HG03520 (cell line): ENCODE measurements at regions not wholly inside any gene's neighbourhood (a gene's known extent, or its start where the extent isn't known, plus 50 kb on each side); places are given as distances from the start of the nearest gene placed in this dataset.
"Not testable (repeated sequence)": the region's sequence is repeated elsewhere in the genome, so short reads cannot be mapped to it uniquely, and the experiment has no call there.

Experiments
- ATAC-seq: cut with Tn5 transposase; IDR thresholded peaks from one replicate; pipeline ENCODE4 v1.9.1; 2021; ENCODE audit warnings: mild to moderate bottlenecking, moderate library complexity; ENCODE audit not compliant: unreplicated experiment

GRCh38 chrX:63285375-63285774 lies 65.8 kb downstream of the SPIN4 start:
- ATAC-seq = no peak

- no peak for ATAC-seq
Observed at GRCh38 chrX:63284659-63285058, 66.5 kb downstream of the SPIN4 start.

GRCh38 chrX:63283348-63283747 lies 67.8 kb downstream of the SPIN4 start:
- no peak for ATAC-seq

- ATAC-seq = no peak
Observed at GRCh38 chrX:63282828-63283227, 68.3 kb downstream of the SPIN4 start.

- no peak for ATAC-seq
Observed at GRCh38 chrX:63282077-63282476, 69.1 kb downstream of the SPIN4 start.

- ATAC-seq = no peak
Observed at GRCh38 chrX:63281465-63281864, 69.7 kb downstream of the SPIN4 start.

- not testable (repeated sequence) for ATAC-seq
Observed at GRCh38 chrX:63277394-63277793, 73.7 kb downstream of the SPIN4 start.

GRCh38 chrX:63275127-63275526 lies 76.0 kb downstream of the SPIN4 start:
- peak; percentile 64 for ATAC-seq

- no peak for ATAC-seq
Observed at GRCh38 chrX:63270873-63271272, 80.3 kb downstream of the SPIN4 start.

GRCh38 chrX:63258144-63258543 lies 93.0 kb downstream of the SPIN4 start:
- ATAC-seq = no peak

GRCh38 chrX:63250253-63250868 lies 100.8 kb downstream of the SPIN4 start:
- peak; percentile 100 for ATAC-seq

- ATAC-seq = not testable (repeated sequence)
Observed at GRCh38 chrX:63242689-63243088, 108.4 kb downstream of the SPIN4 start.

- not testable (repeated sequence) for ATAC-seq
Observed at GRCh38 chrX:63235963-63236362, 115.2 kb downstream of the SPIN4 start.

GRCh38 chrX:63233013-63233412 lies 118.1 kb downstream of the SPIN4 start:
- ATAC-seq = not testable (repeated sequence)

GRCh38 chrX:63218202-63218601 lies 132.9 kb downstream of the SPIN4 start:
- not testable (repeated sequence) for ATAC-seq

GRCh38 chrX:63217549-63217948 lies 133.6 kb downstream of the SPIN4 start:
- not testable (repeated sequence) for ATAC-seq

GRCh38 chrX:63209645-63210044 lies 141.5 kb downstream of the SPIN4 start:
- peak; percentile 57 for ATAC-seq

GRCh38 chrX:63209128-63209527 lies 142.0 kb downstream of the SPIN4 start:
- peak; percentile 66 for ATAC-seq

- ATAC-seq = not testable (repeated sequence)
Observed at GRCh38 chrX:63204266-63205074, 146.7 kb downstream of the SPIN4 start.

- ATAC-seq = not testable (repeated sequence)
Observed at GRCh38 chrX:63201987-63202386, 149.1 kb downstream of the SPIN4 start.

GRCh38 chrX:63198693-63199092 lies 152.4 kb downstream of the SPIN4 start:
- not testable (repeated sequence) for ATAC-seq

- not testable (repeated sequence) for ATAC-seq
Observed at GRCh38 chrX:63192366-63193041, 158.6 kb downstream of the SPIN4 start.
